ENCODE measurements at regions not wholly inside any gene's neighbourhood (a gene's known extent, or its start where the extent isn't known, plus 50 kb on each side); places are given as distances from the start of the nearest gene placed in this dataset.

DNA sequence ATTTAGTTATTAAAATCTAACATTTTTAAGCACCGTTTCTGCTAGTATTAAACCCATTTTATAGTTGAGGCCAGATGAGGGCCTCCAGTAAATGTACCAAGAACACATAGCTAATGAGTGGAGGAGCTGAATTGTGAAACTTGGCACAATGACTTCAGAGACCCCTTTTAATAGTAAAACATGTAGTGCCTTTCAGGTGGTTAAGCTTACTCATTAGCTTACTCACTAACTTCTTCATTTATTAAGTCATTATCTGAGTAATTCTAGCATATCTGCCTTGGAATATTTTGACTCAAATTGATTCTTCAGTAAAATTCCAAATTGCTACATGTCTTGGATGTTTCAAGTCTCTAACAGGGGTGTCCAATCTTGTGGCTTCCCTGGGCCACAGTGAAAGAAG lies 735.2 kb downstream of the LIG4 start:
- TF ChIP-seq, protein P1, sequence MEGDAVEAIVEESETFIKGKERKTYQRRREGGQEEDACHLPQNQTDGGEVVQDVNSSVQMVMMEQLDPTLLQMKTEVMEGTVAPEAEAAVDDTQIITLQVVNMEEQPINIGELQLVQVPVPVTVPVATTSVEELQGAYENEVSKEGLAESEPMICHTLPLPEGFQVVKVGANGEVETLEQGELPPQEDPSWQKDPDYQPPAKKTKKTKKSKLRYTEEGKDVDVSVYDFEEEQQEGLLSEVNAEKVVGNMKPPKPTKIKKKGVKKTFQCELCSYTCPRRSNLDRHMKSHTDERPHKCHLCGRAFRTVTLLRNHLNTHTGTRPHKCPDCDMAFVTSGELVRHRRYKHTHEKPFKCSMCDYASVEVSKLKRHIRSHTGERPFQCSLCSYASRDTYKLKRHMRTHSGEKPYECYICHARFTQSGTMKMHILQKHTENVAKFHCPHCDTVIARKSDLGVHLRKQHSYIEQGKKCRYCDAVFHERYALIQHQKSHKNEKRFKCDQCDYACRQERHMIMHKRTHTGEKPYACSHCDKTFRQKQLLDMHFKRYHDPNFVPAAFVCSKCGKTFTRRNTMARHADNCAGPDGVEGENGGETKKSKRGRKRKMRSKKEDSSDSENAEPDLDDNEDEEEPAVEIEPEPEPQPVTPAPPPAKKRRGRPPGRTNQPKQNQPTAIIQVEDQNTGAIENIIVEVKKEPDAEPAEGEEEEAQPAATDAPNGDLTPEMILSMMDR (IDR thresholded peaks at IDR 0.05; ENCODE audit: poor library complexity) = no peak
- no peak for TF ChIP-seq EZH2 (IDR thresholded peaks at IDR 0.05; ENCODE audit: borderline replicate concordance)

Measured in hepatocyte (in vitro differentiated cells).